WTC11 (cell line): ENCODE measurements at regions not wholly inside any gene's neighbourhood (a gene's known extent, or its start where the extent isn't known, plus 50 kb on each side); places are given as distances from the start of the nearest gene placed in this dataset.

Experiments
- ATAC-seq: fragments of 200-7000 bp; cut with Tn5 transposase; 2 replicates; pipeline ENCODE4 v1.10.0; 2021; ENCODE audit warnings: mild to moderate bottlenecking, moderate library complexity
- CTCF ChIA-PET: fragments of 300-600 bp; sonication (Branson Sonifier 250); formaldehyde crosslinking; loops from one replicate; lab custom pipeline; 2021; ENCODE audit warnings: antibody characterized with exemption; lab: Charles Lee
- POLR2A ChIA-PET: fragments of 350-600 bp; sonication (Branson Sonifier 250); formaldehyde crosslinking; loops from one replicate; lab custom pipeline; 2021; ENCODE audit warnings: antibody characterized with exemption; lab: Charles Lee
- DNase-seq: peaks from one replicate; pipeline ENCODE4 v3.0.0; 2021; ENCODE audit warnings: low spot score
- H3K27ac Mint-ChIP-seq: 2 replicates; pipeline ENCODE4 v1.8.0; 2021; ENCODE audit warnings: mixed read lengths
- H3K27me3 Mint-ChIP-seq: 2 replicates; pipeline ENCODE4 v1.8.0; 2021; ENCODE audit warnings: low read depth, mild to moderate bottlenecking, moderate library complexity, mixed read lengths
- H3K36me3 Mint-ChIP-seq: 2 replicates; pipeline ENCODE4 v1.8.0; 2021; ENCODE audit warnings: mixed read lengths
- H3K4me1 Mint-ChIP-seq: 2 replicates; pipeline ENCODE4 v1.8.0; 2022; ENCODE audit warnings: mixed read lengths
- H3K4me3 Mint-ChIP-seq: 2 replicates; pipeline ENCODE4 v1.8.0; 2021; ENCODE audit warnings: mild to moderate bottlenecking, moderate library complexity, mixed read lengths
- H3K9me3 Mint-ChIP-seq: 2 replicates; pipeline ENCODE4 v1.8.0; 2021; ENCODE audit warnings: mixed read lengths
- ETV6 ChIP-seq: sonication (generic); formaldehyde crosslinking; IDR thresholded peaks from 2 replicates; pipeline ENCODE4 v1.8.1; 2022; ENCODE audit warnings: mild to moderate bottlenecking, missing genetic modification reagents
- FOXP1 ChIP-seq: sonication (generic); formaldehyde crosslinking; IDR thresholded peaks from 2 replicates; pipeline ENCODE4 v1.8.0; 2022; ENCODE audit warnings: missing genetic modification reagents, mild to moderate bottlenecking, moderate library complexity, borderline replicate concordance
- GABPB1 ChIP-seq: sonication (generic); formaldehyde crosslinking; IDR thresholded peaks from 2 replicates; pipeline ENCODE4 v1.8.1; 2023; ENCODE audit warnings: mild to moderate bottlenecking, missing genetic modification reagents
- GTF2I ChIP-seq: fragments of 250-450 bp; sonication (Bioruptor Pico); conservative IDR thresholded peaks from 2 replicates; pipeline ENCODE4 v1.4.0; 2021; ENCODE audit warnings: mild to moderate bottlenecking
- MYBL2 ChIP-seq: sonication (generic); formaldehyde crosslinking; IDR thresholded peaks from 2 replicates; pipeline ENCODE4 v1.8.1; 2023; ENCODE audit warnings: mild to moderate bottlenecking, moderate library complexity, missing genetic modification reagents
- NR3C1 ChIP-seq: sonication (generic); formaldehyde crosslinking; conservative IDR thresholded peaks from 2 replicates; pipeline ENCODE4 v1.8.1; 2023; ENCODE audit warnings: low read depth, mild to moderate bottlenecking, missing genetic modification reagents
- RELA ChIP-seq: sonication (generic); formaldehyde crosslinking; IDR thresholded peaks from 2 replicates; pipeline ENCODE4 v1.8.1; 2022; ENCODE audit warnings: missing genetic modification reagents, mild to moderate bottlenecking, borderline replicate concordance
- RORB ChIP-seq: fragments of 250-450 bp; sonication (Bioruptor Pico); IDR thresholded peaks from 2 replicates; pipeline ENCODE4 v1.9.0; 2021; ENCODE audit warnings: mild to moderate bottlenecking
- SMAD4 ChIP-seq: sonication (generic); formaldehyde crosslinking; IDR thresholded peaks from 2 replicates; pipeline ENCODE4 v1.8.0; 2022; ENCODE audit warnings: mild to moderate bottlenecking, missing genetic modification reagents
- SP1 ChIP-seq: sonication (generic); formaldehyde crosslinking; conservative IDR thresholded peaks from 2 replicates; pipeline ENCODE4 v1.8.1; 2022; ENCODE audit warnings: missing genetic modification reagents
- TCF7 ChIP-seq: sonication (generic); formaldehyde crosslinking; IDR thresholded peaks from 2 replicates; pipeline ENCODE4 v1.8.0; 2022; ENCODE audit warnings: mild to moderate bottlenecking, low read depth, missing genetic modification reagents, moderate library complexity
- ZNF232 ChIP-seq: sonication (generic); formaldehyde crosslinking; IDR thresholded peaks from 2 replicates; pipeline ENCODE4 v1.8.0; 2022; ENCODE audit warnings: mild to moderate bottlenecking, missing genetic modification reagents
- ZNF263 ChIP-seq: sonication (generic); formaldehyde crosslinking; IDR thresholded peaks from 2 replicates; pipeline ENCODE4 v1.8.1; 2022; ENCODE audit warnings: low read depth, mild to moderate bottlenecking, moderate library complexity, missing genetic modification reagents
- ZNF317 ChIP-seq: sonication (generic); formaldehyde crosslinking; IDR thresholded peaks from 2 replicates; pipeline ENCODE4 v1.8.1; 2023; ENCODE audit warnings: low read depth, mild to moderate bottlenecking, moderate library complexity, missing genetic modification reagents, borderline replicate concordance
- ZNF423 ChIP-seq: fragments of 250-450 bp; sonication (Bioruptor Pico); IDR thresholded peaks from 2 replicates; pipeline ENCODE4 v2.1.2; 2022; ENCODE audit warnings: mild to moderate bottlenecking, moderate library complexity
- TF ChIP-seq, protein P1 (sequence below): sonication (generic); formaldehyde crosslinking; IDR thresholded peaks from 2 replicates; pipeline ENCODE4 v1.8.0; 2022; ENCODE audit warnings: mild to moderate bottlenecking, missing genetic modification reagents
- TF ChIP-seq, protein P2 (sequence below): sonication (generic); formaldehyde crosslinking; IDR thresholded peaks from 2 replicates; pipeline ENCODE4 v1.8.1; 2023; ENCODE audit warnings: mild to moderate bottlenecking, missing genetic modification reagents
- TF ChIP-seq, protein P3 (sequence below): sonication (generic); formaldehyde crosslinking; IDR thresholded peaks from 2 replicates; pipeline ENCODE4 v1.8.0; 2023; ENCODE audit warnings: mild to moderate bottlenecking, missing genetic modification reagents
- TF ChIP-seq, protein P4 (sequence below): sonication (generic); formaldehyde crosslinking; IDR thresholded peaks from 2 replicates; pipeline ENCODE4 v1.8.0; 2022; ENCODE audit warnings: mild to moderate bottlenecking, missing genetic modification reagents
- TF ChIP-seq, protein P5 (sequence below): sonication (generic); formaldehyde crosslinking; conservative IDR thresholded peaks from 2 replicates; pipeline ENCODE4 v1.8.1; 2023; ENCODE audit warnings: mild to moderate bottlenecking, low read depth, missing genetic modification reagents, moderate library complexity
- TF ChIP-seq, protein P6 (sequence below): fragments of 250-450 bp; sonication (Bioruptor Pico); IDR thresholded peaks from 2 replicates; pipeline ENCODE4 v1.9.0; 2021; ENCODE audit warnings: mild to moderate bottlenecking

DNA sequence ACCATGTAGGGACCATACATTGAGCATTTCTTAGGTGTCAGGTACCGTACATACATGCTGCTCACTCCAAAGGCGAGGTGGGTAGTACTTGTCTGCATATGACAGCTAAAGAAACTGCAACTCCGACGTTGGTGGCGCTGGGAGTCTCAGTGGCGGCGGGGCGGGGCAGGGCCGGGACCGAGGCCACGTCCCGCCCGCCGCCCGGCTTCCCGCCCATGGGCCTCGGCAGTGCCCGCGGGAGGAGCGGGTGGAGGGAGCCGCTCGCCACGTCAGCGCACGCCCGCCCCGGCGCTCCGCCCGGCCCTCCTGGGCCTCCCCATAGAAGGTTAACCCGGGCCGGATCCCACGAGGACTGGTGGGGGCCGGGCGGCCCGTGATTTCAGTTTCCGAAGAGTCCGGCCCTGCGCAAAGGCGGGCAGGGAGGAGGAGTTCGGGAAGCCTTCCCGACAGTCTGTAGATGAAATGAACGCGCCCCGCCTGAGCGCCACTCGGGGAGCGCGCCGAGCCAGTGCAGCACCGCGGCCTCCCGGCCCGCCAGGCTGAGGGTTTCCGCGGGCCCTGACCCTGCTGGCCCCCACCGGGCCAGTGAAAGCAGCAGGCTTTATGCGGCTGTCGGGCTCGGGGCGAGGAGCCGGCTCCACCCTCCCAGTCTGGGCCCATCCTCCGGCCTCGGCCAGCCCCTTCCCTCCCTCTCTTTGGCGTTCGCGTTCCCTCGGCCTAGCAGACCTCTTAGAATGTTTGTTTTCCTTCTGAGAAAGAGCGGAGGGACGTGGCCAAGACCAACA, 119.9 kb upstream of the JUN start (continued):
- TF ChIP-seq, protein P1, sequence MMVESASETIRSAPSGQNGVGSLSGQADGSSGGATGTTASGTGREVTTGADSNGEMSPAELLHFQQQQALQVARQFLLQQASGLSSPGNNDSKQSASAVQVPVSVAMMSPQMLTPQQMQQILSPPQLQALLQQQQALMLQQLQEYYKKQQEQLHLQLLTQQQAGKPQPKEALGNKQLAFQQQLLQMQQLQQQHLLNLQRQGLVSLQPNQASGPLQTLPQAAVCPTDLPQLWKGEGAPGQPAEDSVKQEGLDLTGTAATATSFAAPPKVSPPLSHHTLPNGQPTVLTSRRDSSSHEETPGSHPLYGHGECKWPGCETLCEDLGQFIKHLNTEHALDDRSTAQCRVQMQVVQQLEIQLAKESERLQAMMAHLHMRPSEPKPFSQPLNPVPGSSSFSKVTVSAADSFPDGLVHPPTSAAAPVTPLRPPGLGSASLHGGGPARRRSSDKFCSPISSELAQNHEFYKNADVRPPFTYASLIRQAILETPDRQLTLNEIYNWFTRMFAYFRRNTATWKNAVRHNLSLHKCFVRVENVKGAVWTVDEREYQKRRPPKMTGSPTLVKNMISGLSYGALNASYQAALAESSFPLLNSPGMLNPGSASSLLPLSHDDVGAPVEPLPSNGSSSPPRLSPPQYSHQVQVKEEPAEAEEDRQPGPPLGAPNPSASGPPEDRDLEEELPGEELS (CRISPR knock-in tag): 0 out of 2 replicates have a peak, but pooled peaks have one; percentile 40
- TF ChIP-seq GABPB1 (CRISPR knock-in tag) (0 out of 2 replicates have a peak, but pooled peaks have one; percentile 29), TCF7 (CRISPR knock-in tag) (peak; percentile 50; the same call in 1 of the 2 replicates), FOXP1 (0 out of 2 replicates have a peak, but pooled peaks have one; percentile 64), MYBL2 (CRISPR knock-in tag) (peak; percentile 58; the same call in 1 of the 2 replicates), SP1 (CRISPR knock-in tag) (peak; percentile 69; the same call in 1 of the 2 replicates), ETV6 (CRISPR knock-in tag) (peak; percentile 79; the same call in 1 of the 2 replicates), ZNF232 (CRISPR knock-in tag) (peak; percentile 45; the same call in 1 of the 2 replicates), ZNF263 (CRISPR knock-in tag) (no peak), NR3C1 (CRISPR knock-in tag) (no peak)
- TF ChIP-seq, protein P2, sequence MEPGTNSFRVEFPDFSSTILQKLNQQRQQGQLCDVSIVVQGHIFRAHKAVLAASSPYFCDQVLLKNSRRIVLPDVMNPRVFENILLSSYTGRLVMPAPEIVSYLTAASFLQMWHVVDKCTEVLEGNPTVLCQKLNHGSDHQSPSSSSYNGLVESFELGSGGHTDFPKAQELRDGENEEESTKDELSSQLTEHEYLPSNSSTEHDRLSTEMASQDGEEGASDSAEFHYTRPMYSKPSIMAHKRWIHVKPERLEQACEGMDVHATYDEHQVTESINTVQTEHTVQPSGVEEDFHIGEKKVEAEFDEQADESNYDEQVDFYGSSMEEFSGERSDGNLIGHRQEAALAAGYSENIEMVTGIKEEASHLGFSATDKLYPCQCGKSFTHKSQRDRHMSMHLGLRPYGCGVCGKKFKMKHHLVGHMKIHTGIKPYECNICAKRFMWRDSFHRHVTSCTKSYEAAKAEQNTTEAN (CRISPR knock-in tag): peak; percentile 46; the same call in 1 of the 2 replicates
- TF ChIP-seq, protein P3, sequence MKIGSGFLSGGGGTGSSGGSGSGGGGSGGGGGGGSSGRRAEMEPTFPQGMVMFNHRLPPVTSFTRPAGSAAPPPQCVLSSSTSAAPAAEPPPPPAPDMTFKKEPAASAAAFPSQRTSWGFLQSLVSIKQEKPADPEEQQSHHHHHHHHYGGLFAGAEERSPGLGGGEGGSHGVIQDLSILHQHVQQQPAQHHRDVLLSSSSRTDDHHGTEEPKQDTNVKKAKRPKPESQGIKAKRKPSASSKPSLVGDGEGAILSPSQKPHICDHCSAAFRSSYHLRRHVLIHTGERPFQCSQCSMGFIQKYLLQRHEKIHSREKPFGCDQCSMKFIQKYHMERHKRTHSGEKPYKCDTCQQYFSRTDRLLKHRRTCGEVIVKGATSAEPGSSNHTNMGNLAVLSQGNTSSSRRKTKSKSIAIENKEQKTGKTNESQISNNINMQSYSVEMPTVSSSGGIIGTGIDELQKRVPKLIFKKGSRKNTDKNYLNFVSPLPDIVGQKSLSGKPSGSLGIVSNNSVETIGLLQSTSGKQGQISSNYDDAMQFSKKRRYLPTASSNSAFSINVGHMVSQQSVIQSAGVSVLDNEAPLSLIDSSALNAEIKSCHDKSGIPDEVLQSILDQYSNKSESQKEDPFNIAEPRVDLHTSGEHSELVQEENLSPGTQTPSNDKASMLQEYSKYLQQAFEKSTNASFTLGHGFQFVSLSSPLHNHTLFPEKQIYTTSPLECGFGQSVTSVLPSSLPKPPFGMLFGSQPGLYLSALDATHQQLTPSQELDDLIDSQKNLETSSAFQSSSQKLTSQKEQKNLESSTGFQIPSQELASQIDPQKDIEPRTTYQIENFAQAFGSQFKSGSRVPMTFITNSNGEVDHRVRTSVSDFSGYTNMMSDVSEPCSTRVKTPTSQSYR: 0 out of 2 replicates have a peak, but pooled peaks have one; percentile 34

DNA sequence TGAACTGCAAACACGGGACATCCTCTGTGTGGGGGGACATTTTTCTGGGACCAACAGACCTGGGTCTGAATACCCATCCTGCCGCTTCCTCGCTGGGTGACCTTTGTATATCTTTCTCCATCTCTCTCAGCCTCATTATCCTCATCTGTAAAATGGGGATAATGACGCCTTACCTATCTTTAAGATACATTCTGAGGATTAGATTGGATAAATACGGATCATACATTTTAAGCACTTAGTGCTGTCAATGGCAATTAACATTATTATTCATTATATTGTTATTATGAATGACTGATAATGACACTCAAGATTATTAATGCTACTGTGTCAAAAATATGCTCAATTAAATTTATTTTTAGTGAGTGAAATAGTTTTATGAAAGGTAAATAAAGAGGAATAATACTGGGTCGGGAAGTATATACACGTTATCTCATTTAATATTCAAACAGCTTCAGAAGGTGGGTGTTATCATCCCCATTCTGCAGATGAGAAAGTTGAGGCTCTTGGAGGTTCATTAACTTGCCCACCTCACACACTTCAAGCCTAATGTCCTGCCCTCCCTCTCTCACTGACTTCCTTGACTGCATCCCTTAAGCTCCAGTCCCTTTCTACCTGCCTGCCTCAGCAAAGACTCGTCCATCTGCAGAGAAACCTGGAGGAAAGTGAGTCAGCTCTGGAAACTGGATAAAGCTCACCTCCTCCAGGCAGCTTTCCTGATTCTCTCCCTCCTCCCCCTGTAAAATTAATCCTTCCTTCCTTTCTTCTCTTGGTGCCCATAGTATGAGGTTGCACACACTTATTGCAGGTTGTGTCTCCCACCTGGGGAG, 120.7 kb upstream of the JUN start:
- no peak overlapping the region for H3K27ac Mint-ChIP-seq

DNA sequence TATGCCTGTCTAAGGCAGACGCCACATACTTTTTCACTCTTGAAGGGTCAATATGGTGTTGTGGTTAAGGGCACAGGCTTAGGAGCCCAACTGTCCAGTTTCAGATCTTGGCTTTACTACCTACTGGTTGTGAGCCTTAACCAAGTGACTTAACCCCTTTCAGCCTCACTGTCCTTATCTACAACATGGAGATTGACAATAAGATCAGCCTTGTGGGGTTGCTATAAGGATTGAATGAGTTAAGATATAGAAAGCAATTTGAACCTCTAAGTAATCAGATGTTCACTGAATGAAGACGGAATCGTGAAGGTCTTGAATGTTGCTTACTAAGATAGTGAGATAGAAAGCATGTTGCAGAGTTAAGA, 121.3 kb upstream of the JUN start:
- H3K4me3 Mint-ChIP-seq: peak overlapping the region; percentile 19
- DNase-seq (no peak), ATAC-seq (no peak)
- peaks cover 16% of the 10 kb centered on the region for H3K4me1 Mint-ChIP-seq
- no peaks in the 10 kb centered on the region for H3K9me3 Mint-ChIP-seq
- H3K36me3 Mint-ChIP-seq: no peaks in the 10 kb centered on the region
- ChIA-PET CTCF (no interaction called here), POLR2A (no interaction called here)
- peaks cover 8% of the 10 kb centered on the region for H3K27me3 Mint-ChIP-seq
- no peak overlapping the region for H3K27ac Mint-ChIP-seq
- no peak for TF ChIP-seq RELA
- no peak for TF ChIP-seq RORB (CRISPR knock-in tag)
- no peak for TF ChIP-seq ZNF423
- TF ChIP-seq, protein P4, sequence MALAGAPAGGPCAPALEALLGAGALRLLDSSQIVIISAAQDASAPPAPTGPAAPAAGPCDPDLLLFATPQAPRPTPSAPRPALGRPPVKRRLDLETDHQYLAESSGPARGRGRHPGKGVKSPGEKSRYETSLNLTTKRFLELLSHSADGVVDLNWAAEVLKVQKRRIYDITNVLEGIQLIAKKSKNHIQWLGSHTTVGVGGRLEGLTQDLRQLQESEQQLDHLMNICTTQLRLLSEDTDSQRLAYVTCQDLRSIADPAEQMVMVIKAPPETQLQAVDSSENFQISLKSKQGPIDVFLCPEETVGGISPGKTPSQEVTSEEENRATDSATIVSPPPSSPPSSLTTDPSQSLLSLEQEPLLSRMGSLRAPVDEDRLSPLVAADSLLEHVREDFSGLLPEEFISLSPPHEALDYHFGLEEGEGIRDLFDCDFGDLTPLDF (CRISPR knock-in tag): no peak
- no peak for TF ChIP-seq ZNF317 (CRISPR knock-in tag)
- TF ChIP-seq, protein P5, sequence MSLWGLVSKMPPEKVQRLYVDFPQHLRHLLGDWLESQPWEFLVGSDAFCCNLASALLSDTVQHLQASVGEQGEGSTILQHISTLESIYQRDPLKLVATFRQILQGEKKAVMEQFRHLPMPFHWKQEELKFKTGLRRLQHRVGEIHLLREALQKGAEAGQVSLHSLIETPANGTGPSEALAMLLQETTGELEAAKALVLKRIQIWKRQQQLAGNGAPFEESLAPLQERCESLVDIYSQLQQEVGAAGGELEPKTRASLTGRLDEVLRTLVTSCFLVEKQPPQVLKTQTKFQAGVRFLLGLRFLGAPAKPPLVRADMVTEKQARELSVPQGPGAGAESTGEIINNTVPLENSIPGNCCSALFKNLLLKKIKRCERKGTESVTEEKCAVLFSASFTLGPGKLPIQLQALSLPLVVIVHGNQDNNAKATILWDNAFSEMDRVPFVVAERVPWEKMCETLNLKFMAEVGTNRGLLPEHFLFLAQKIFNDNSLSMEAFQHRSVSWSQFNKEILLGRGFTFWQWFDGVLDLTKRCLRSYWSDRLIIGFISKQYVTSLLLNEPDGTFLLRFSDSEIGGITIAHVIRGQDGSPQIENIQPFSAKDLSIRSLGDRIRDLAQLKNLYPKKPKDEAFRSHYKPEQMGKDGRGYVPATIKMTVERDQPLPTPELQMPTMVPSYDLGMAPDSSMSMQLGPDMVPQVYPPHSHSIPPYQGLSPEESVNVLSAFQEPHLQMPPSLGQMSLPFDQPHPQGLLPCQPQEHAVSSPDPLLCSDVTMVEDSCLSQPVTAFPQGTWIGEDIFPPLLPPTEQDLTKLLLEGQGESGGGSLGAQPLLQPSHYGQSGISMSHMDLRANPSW (CRISPR knock-in tag): no peak

More for the DNA sequence above, 120.7 kb upstream of the JUN start:
- ChIA-PET POLR2A (no interaction called here), CTCF (no interaction called here)
- no peak for ATAC-seq
- no peaks in the 10 kb centered on the region for H3K36me3 Mint-ChIP-seq
- peaks cover 16% of the 10 kb centered on the region for H3K4me1 Mint-ChIP-seq
- TF ChIP-seq, protein P6, sequence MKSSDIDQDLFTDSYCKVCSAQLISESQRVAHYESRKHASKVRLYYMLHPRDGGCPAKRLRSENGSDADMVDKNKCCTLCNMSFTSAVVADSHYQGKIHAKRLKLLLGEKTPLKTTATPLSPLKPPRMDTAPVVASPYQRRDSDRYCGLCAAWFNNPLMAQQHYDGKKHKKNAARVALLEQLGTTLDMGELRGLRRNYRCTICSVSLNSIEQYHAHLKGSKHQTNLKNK: no peak
- TF ChIP-seq SMAD4 (CRISPR knock-in tag): no peak
- peak; percentile 82; the same call in 1 of the 2 replicates for TF ChIP-seq GTF2I (CRISPR knock-in tag)
- H3K4me3 Mint-ChIP-seq: peak overlapping the region; percentile 63
- no peaks in the 10 kb centered on the region for H3K9me3 Mint-ChIP-seq
- no peak for DNase-seq
- H3K27me3 Mint-ChIP-seq: peaks cover 8% of the 10 kb centered on the region
